A549 (cell line): ENCODE measurements at regions not wholly inside any gene's neighbourhood (a gene's known extent, or its start where the extent isn't known, plus 50 kb on each side); places are given as distances from the start of the nearest gene placed in this dataset.

Experiments used
- CTCF ChIP-seq: fragments of >200 bp; sonication (Bioruptor Twin); formaldehyde crosslinking; IDR thresholded peaks from 3 replicates; pipeline ENCODE4 v1.5.1; 2016
- POLR2A ChIP-seq: IDR thresholded peaks from 2 replicates; pipeline ENCODE4 v1.6.1; 2012; ENCODE audit warnings: mild to moderate bottlenecking, low read length

- TF ChIP-seq CTCF = no peak
- TF ChIP-seq POLR2A = no peak
Measured at GRCh38 chr13:39886336-39886735, 230.9 kb downstream of the COG6 start.
